Peyer's patch (tissue), 4 donors: ENCODE measurements at regions not wholly inside any gene's neighbourhood (a gene's known extent, or its start where the extent isn't known, plus 50 kb on each side); places are given as distances from the start of the nearest gene placed in this dataset.
"Not testable (repeated sequence)": the region's sequence is repeated elsewhere in the genome, so short reads cannot be mapped to it uniquely, and the experiment has no call there.

ENCODE experiments used
- DNase-seq, 3 donors: peaks; one replicate each; pipeline ENCODE4 v3.0.0-alpha.2; 2017 to 2019
- H3K27ac ChIP-seq, 4 donors: fragments of 200-600 bp; sonication (generic); one replicate each; pipeline ENCODE4 v1.5.1; 2016 to 2019
- H3K27me3 ChIP-seq, 2 donors: fragments of 200-600 bp; sonication (generic); one replicate each; pipeline ENCODE4 v1.5.1; 2019
- H3K36me3 ChIP-seq, 3 donors: fragments of 200-600 bp; sonication (generic); one replicate each; pipeline ENCODE4 v1.5.1; 2016 to 2019
- H3K4me1 ChIP-seq, 4 donors: fragments of 200-600 bp; sonication (generic); one replicate each; pipeline ENCODE4 v1.5.1; 2016 to 2019
- H3K4me3 ChIP-seq, 4 donors: fragments of 200-600 bp; sonication (generic); 1 replicate in 3 of 4; 2 replicates in 1 of 4; pipeline ENCODE4 v1.5.1; 2016 to 2019; ENCODE audit warnings: mild to moderate bottlenecking in 1 of 4
- H3K9me3 ChIP-seq, 4 donors: fragments of 200-600 bp; sonication (generic); one replicate each; pipeline ENCODE4 v1.5.1; 2016 to 2019; ENCODE audit warnings: mild to moderate bottlenecking in 1 of 4
- POLR2A ChIP-seq, 2 donors: fragments of 450-650 bp; IDR thresholded peaks; one replicate each; pipeline ENCODE4 v1.5.1; 2017; ENCODE audit warnings: antibody characterized with exemption in 2 of 2, mild to moderate bottlenecking in 2 of 2, moderate library complexity in 2 of 2
- TF ChIP-seq, protein P1 (sequence below), 6 experiments: fragments of 450-650 bp in 4 of 6; fragments of 200-600 bp in 2 of 6; sonication (generic) in 1 of 6; IDR thresholded peaks; one replicate each; pipeline ENCODE4 v1.5.1; 2017 to 2019; ENCODE audit warnings: antibody characterized with exemption in 6 of 6, mild to moderate bottlenecking in 3 of 6, moderate library complexity in 1 of 6

DNA sequence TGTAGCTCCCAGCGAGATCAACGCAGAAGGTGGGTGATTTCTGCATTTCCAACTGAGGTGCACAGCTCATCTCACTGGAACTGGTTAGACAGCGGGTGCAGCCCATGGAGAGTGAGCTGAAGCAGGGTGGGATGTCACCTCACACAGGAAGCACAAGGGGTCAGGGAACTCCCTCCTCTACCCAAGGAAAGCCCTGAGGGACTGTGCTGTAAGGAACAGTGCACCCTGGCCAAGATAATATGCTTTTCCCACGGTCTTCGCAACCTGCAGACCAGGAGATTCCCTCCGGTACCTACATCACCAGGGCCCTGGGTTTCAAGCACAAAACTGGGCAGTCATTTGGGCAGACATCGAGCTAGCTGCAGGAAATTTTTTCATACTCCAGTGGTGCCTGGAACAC is 216.4 kb upstream of the TET2 start:
- Histone ChIP-seq H3K36me3 (no peaks in the 10 kb centered on the region), H3K27ac (no peak overlapping the region), H3K9me3 (no peaks in the 10 kb centered on the region), H3K27me3 (no peaks in the 10 kb centered on the region), H3K4me1 (no peaks in the 10 kb centered on the region), H3K4me3 (no peak overlapping the region)
- DNase-seq, result no peak
- no peak for TF ChIP-seq POLR2A (IDR thresholded peaks at IDR 0.05)
- TF ChIP-seq, protein P1, sequence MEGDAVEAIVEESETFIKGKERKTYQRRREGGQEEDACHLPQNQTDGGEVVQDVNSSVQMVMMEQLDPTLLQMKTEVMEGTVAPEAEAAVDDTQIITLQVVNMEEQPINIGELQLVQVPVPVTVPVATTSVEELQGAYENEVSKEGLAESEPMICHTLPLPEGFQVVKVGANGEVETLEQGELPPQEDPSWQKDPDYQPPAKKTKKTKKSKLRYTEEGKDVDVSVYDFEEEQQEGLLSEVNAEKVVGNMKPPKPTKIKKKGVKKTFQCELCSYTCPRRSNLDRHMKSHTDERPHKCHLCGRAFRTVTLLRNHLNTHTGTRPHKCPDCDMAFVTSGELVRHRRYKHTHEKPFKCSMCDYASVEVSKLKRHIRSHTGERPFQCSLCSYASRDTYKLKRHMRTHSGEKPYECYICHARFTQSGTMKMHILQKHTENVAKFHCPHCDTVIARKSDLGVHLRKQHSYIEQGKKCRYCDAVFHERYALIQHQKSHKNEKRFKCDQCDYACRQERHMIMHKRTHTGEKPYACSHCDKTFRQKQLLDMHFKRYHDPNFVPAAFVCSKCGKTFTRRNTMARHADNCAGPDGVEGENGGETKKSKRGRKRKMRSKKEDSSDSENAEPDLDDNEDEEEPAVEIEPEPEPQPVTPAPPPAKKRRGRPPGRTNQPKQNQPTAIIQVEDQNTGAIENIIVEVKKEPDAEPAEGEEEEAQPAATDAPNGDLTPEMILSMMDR (IDR thresholded peaks at IDR 0.05), result no peak

DNA sequence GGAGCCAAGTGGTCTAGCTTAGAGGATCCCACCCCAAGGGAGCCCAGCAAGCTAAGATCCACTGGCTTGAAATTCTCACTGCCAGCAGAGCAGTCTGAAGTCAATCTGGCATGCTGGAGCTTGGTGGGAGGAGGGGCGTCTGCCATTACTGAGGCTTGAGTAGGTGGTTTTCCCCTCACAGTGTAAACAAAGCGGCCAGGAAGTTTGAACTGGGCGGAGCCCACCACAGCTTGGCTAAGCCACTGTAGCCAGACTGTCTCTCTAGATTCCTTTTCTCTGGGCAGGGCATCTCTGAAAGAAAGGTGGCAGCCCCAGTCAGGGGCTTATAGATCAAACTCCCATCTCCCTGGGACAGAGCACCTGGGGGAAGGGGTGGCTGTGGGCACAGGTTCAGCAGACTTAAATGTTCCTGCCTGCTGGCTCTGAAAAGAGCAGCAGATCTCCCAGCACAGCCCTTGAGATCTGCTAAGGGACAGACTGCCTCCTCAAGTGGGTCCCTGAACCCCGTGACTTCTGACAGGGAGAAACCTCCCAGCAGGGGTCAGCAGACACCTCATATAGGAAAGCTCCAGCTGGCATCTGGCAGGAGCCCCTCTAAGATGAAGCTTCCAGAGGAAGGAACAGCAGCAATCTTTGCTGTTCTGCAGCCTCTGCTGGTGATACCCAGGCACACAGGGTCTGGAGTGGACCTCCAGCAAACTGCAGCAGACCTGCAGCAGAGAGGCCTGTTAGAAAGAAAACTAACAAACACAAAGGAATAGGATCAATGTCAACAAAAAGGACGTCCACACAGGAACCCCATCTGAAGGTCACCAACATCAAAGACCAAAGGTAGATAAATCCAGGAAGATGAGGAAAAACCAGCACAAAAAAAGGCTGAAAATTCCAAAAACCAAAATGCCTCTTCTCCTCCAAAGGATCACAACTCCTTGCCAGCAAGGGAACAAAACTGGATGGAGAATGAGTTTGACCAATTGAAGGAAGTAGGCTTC is 215.6 kb upstream of the TET2 start:
- DNase-seq, result peak; percentile 28 to 53 (median 36)
- not testable (repeated sequence) for H3K27ac ChIP-seq, H3K36me3 ChIP-seq, H3K27me3 ChIP-seq, H3K9me3 ChIP-seq, H3K4me3 ChIP-seq, H3K4me1 ChIP-seq
- TF ChIP-seq, protein P1 (IDR thresholded peaks at IDR 0.05), result peak in 3 of 6 experiments; percentile 14 to 31 (median 29)

DNA sequence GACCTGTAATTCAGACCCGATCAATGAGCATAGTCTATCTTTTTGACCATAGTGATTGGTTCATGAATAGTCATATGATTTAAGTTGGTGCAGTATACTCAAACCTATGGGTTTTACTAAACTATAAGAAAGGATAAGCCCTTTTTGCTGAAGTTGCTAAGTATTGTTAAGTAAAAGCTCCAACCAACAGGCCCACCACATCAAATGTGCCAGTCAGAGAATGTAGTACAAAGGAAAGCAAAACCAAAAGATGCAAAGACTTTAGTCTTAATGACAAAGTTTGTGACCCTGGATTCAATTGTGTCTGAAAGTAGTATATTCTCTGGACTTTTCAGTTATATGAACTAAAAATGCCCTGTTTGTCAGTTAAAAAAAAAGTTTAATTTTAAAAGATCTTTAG is 208.1 kb upstream of the TET2 start:
- H3K4me1 ChIP-seq, result no peaks in the 10 kb centered on the region
- H3K36me3 ChIP-seq, result no peaks in the 10 kb centered on the region
- DNase-seq, result no peak
- H3K27ac ChIP-seq, result no peak overlapping the region
- TF ChIP-seq, protein P1 (IDR thresholded peaks at IDR 0.05), result no peak
- no peak for TF ChIP-seq POLR2A (IDR thresholded peaks at IDR 0.05)
- H3K9me3 ChIP-seq, result no peaks in the 10 kb centered on the region
- no peaks in the 10 kb centered on the region for H3K27me3 ChIP-seq
- no peak overlapping the region for H3K4me3 ChIP-seq

DNA sequence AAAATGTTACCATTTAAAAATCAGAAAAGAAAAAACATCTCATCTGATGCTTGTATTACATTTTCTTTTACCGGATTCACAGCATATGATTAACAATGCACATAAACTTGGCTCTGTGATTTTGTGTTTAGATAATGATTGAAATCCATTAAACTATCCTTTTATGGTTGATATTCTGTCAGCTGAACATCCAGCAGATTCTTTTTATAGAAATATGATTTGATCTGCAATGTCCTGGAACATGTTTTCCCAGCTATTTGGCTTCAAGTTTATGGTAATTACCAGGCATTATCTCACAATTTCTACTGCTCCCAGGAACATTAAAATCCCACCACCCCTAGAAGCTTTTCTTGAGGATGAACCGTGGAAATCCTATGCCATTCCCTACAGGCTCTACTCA is 205.7 kb upstream of the TET2 start:
- TF ChIP-seq POLR2A (IDR thresholded peaks at IDR 0.05), result no peak
- TF ChIP-seq, protein P1 (IDR thresholded peaks at IDR 0.05), result no peak
- Histone ChIP-seq H3K36me3 (no peaks in the 10 kb centered on the region), H3K4me3 (no peak overlapping the region), H3K27ac (no peak overlapping the region), H3K9me3 (no peaks in the 10 kb centered on the region), H3K4me1 (no peaks in the 10 kb centered on the region), H3K27me3 (no peaks in the 10 kb centered on the region)
- DNase-seq, result no peak

DNA sequence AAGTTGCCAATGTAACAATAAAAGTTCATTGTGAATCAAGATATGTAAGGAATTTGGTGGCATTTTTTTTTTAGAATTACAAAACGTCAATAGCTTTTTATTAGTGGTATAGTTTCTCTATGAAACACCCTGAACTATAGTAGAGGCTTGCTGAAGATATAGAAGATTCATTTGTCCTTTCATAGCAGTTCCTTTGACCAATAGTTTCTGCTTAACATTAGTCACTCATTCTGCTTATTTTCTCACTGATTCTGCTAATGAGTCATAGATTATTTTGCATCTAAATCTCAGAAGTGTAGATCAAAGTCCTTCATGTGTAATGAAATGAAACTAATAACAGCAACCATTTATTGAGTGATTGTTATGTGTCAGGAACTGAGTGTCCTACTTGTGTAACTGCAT is 205.0 kb upstream of the TET2 start:
- no peak overlapping the region for H3K27ac ChIP-seq
- H3K4me1 ChIP-seq, result no peaks in the 10 kb centered on the region
- H3K9me3 ChIP-seq, result no peaks in the 10 kb centered on the region
- H3K36me3 ChIP-seq, result no peaks in the 10 kb centered on the region
- H3K4me3 ChIP-seq, result no peak overlapping the region
- DNase-seq, result no peak
- TF ChIP-seq POLR2A (IDR thresholded peaks at IDR 0.05), result no peak
- TF ChIP-seq, protein P1 (IDR thresholded peaks at IDR 0.05), result no peak
- no peaks in the 10 kb centered on the region for H3K27me3 ChIP-seq
